HAP-1 (cell line): ENCODE measurements at regions not wholly inside any gene's neighbourhood (a gene's known extent, or its start where the extent isn't known, plus 50 kb on each side); places are given as distances from the start of the nearest gene placed in this dataset.

Source experiments
- DNase-seq, 2 experiments: peaks; one replicate each; pipeline ENCODE4 v3.0.0-alpha.2; 2016 to 2020; ENCODE audit warnings: low spot score in 2 of 2
- H3K27me3 ChIP-seq: fragments of 250-450 bp; sonication (Bioruptor Pico); 2 replicates; pipeline ENCODE4 v1.5.1; 2020; ENCODE audit warnings: low read depth, mild to moderate bottlenecking, moderate library complexity
- H3K36me3 ChIP-seq: fragments of 250-450 bp; sonication (Bioruptor Pico); replicated peaks from 2 replicates; pipeline ENCODE4 v1.5.1; 2020; ENCODE audit warnings: mild to moderate bottlenecking
- H3K4me1 ChIP-seq: fragments of 250-450 bp; sonication (Bioruptor Pico); 2 replicates; pipeline ENCODE4 v1.5.1; 2020; ENCODE audit warnings: mild to moderate bottlenecking
- H3K4me3 ChIP-seq: fragments of 250-450 bp; sonication (Bioruptor Pico); 2 replicates; pipeline ENCODE4 v1.5.1; 2020; ENCODE audit warnings: mild to moderate bottlenecking, moderate library complexity
- H3K9me3 ChIP-seq: fragments of 250-450 bp; sonication (Bioruptor Pico); 2 replicates; pipeline ENCODE4 v1.5.1; 2020; ENCODE audit warnings: mild to moderate bottlenecking, moderate library complexity
- in situ Hi-C: fragments of 300-500 bp; cut with MboI; formaldehyde crosslinking; loops from 3 replicates; pipeline ENCODE4 v1.14.3; 2020; ENCODE audit warnings: low sequenced_read_pairs, inconsistent platforms, mixed read lengths

DNA sequence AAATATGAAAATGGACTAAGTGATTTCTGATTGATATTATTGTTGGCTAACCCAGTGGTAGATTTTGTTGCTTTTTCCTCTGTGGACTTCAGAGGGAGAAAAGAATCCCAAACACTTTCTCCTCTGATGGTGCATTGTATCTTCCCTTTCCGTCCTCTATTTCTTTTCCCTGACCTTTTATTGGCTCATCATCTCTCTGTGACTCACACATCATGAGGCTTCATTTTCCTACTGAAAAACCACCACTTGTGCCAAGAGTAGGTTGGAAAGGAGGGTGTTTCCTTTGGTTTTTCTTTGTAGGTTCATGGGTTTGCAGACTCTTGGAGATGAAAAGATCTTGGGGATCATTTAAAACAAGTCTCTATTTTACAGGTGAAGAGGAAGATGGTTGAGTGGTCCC, 311.7 kb upstream of the JAG1 start:
- DNase-seq, result no peak

DNA sequence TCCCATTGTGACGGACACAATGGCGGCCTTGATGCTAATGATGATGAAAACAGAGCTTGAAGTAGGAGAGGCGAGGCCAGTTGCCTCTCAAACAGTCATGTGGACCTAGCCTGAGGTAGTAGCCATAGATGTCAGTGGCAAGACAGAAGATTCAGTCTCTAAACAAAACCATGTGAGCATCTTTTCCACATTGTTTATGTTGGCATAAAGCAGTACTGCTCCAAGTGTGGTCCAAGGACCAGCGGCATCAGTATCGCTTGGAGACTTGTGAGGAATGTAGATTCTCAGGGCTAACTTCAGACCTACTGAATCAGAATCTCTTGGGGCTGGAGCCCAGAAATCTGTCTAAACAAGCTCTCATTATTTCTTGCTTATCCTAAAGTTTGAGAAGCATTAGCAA, 312.8 kb upstream of the JAG1 start:
- no peak overlapping the region for H3K4me3 ChIP-seq
- H3K9me3 ChIP-seq, result no peaks in the 10 kb centered on the region
- no peaks in the 10 kb centered on the region for H3K36me3 ChIP-seq
- DNase-seq, result no peak
- 0 out of 2 replicates have a peak, but pooled peaks cover 2% of the 10 kb centered on the region for H3K27me3 ChIP-seq
- H3K4me1 ChIP-seq, result no peaks in the 10 kb centered on the region
- in situ Hi-C loops, result no loop called here

More for the DNA sequence above, 311.7 kb upstream of the JAG1 start:
- Histone ChIP-seq H3K4me3 (no peak overlapping the region), H3K27me3 (0 out of 2 replicates have a peak, but pooled peaks cover 2% of the 10 kb centered on the region), H3K9me3 (no peaks in the 10 kb centered on the region), H3K4me1 (no peaks in the 10 kb centered on the region), H3K36me3 (no peaks in the 10 kb centered on the region)
- in situ Hi-C loops, result no loop called here

DNA sequence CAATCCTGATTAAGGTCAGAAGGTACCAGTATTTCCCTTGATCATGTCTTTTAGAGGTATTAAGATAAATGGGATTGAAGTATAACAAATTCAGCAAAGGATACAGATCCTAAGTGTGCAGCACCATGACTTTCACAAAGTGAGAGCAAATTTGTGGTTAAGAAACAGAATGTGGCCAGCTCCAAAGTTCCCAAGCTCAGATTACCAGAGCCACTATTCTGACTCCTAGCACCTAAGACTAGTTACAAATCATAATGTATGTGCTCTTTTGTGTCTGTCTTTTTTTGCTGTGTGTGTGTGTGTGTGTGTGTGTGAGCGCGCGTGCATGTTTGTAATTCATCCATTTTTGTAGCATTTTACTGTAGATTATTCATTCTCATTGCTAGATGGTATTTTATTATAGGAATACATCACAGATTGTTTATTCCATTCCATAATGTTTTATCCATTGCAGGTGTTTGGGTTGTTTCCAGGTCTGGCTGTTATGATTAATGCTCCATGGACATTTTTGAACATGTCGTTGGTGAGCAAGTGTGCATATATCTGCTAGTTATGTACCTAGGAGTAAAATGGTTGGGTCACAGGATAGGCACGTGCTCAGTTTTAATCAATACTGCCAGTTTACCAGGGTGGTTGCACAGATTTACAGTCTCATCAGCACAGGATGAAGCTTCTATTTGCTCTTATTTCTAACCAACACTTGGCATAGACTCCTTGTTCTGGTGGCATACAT, 314.0 kb upstream of the JAG1 start:
- DNase-seq, result no peak
- Histone ChIP-seq H3K4me3 (no peak overlapping the region), H3K9me3 (no peaks in the 10 kb centered on the region), H3K36me3 (no peaks in the 10 kb centered on the region), H3K4me1 (no peaks in the 10 kb centered on the region), H3K27me3 (0 out of 2 replicates have a peak, but pooled peaks cover 2% of the 10 kb centered on the region)
- in situ Hi-C loops, result no loop called here

DNA sequence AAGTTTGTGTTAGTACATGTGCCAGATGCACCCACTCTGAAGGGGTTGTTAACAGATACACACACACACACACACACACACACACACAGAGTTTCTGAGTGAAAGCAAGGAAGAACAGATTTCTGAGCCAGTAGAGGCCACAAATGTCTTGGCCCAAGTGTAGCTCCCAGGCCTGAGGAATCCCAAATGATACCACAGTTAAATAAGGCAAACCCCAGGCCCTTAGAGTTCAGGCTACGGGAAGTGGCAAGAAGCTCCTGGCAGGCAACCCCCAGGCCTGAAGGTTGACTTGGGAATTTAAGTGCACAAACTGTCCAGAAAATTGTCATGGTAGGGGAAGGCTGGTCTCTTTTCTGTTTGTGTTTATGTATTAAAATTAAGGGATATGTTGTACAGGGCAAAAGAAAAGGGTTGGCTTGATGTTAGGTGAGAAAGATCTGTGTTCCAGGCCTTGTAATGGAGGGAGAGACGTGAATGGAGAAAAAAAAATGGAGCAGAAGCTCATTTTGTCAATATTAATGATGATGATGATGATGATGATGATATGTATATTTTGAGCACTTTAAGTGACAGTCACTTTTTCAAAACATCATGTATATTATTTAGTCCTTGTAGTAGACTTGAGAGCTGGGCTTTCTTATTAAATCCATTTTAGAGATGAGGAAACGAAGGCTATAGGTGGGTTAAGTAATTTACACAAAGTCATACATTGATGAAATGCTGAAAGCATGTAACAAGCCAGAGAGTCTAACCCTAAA, 317.0 kb upstream of the JAG1 start:
- Histone ChIP-seq H3K4me3 (no peak overlapping the region), H3K9me3 (no peaks in the 10 kb centered on the region), H3K36me3 (no peaks in the 10 kb centered on the region), H3K4me1 (no peaks in the 10 kb centered on the region), H3K27me3 (0 out of 2 replicates have a peak, but pooled peaks cover 2% of the 10 kb centered on the region)
- in situ Hi-C loops, result no loop called here
- DNase-seq, result no peak

DNA sequence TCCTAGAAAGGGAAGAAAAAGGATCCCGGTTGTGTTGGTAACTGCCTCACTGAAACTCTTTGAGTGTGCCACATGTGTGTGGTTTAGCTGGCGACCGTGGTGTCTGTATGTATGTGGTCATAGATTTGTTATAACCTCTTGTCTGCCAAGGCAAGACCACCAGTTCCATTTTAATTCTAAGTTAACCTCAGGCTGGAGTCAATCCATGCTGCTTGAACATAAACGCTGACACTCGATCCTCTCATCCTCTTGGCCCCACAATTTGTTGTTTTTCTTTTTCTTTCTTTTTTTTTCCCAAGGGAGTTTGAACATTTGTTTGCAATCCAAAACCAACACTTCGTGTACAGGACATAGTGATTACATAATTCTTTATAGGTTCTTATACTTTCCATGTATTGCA, 318.9 kb upstream of the JAG1 start:
- in situ Hi-C loops, result no loop called here

DNA sequence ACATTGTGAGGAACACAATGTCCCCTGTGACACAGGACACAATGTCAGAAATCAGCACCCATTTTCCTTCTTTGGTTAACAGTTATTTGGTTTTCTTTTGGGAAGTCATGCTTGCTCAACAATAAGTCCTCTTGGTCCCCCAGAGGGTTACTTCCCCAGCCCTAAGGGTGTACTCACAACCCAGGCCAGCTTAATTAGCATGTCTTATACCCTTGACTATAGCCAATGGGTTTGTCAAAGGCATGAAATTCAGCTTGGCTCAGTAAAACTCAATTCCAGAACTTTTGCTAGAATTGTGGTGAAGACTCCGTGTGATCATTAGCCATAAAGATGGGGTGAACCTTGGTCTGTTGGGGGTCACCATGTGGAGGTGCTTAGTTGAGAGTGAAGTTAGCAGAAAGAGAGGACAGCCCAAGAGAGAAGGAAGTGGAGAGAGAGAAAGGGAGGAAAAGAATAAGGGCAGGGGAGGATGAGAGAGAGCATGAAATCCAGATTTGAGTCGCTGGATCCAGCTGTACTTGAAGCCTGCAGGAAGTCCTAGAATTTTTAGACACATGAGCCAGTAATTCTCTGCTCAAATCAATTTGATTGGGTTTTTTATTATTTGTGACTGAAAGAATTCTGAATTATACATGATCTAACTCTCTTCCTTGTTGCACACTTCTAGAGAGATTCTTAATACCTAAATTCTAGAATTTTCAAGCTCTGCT, 321.3 kb upstream of the JAG1 start:
- no peak overlapping the region for H3K4me3 ChIP-seq
- DNase-seq, result no peak
- H3K27me3 ChIP-seq, result no peaks in the 10 kb centered on the region
- no peaks in the 10 kb centered on the region for H3K9me3 ChIP-seq
- in situ Hi-C loops, result no loop called here
- H3K36me3 ChIP-seq, result no peaks in the 10 kb centered on the region
- H3K4me1 ChIP-seq, result no peaks in the 10 kb centered on the region

More for the DNA sequence above, 318.9 kb upstream of the JAG1 start:
- 0 out of 2 replicates have a peak, but pooled peaks cover 2% of the 10 kb centered on the region for H3K27me3 ChIP-seq
- H3K4me1 ChIP-seq, result no peaks in the 10 kb centered on the region
- H3K36me3 ChIP-seq, result no peaks in the 10 kb centered on the region
- H3K9me3 ChIP-seq, result no peaks in the 10 kb centered on the region
- no peak for DNase-seq
- H3K4me3 ChIP-seq, result no peak overlapping the region

DNA sequence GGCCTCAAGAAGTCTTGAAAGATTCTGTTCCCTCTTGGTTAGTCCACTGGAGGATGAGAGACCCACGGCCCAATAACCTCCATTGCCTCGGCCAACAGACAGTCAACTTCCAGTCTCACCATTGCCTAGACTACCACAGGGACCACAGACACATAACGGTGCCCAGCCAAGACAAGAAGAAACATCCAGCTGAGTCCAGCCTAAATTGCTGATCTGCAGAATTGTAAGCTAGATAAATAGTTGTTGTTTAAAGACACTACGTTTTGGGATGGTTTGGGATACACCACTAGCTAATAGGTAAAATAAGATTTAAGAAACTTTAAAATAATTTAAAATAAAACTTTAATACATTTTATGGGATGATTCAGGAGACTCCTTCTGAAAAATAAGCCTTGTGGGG, 324.7 kb upstream of the JAG1 start:
- Histone ChIP-seq H3K36me3 (no peaks in the 10 kb centered on the region), H3K4me1 (no peaks in the 10 kb centered on the region), H3K4me3 (no peak overlapping the region), H3K9me3 (no peaks in the 10 kb centered on the region), H3K27me3 (no peaks in the 10 kb centered on the region)
- DNase-seq, result no peak
- in situ Hi-C loops, result no loop called here

DNA sequence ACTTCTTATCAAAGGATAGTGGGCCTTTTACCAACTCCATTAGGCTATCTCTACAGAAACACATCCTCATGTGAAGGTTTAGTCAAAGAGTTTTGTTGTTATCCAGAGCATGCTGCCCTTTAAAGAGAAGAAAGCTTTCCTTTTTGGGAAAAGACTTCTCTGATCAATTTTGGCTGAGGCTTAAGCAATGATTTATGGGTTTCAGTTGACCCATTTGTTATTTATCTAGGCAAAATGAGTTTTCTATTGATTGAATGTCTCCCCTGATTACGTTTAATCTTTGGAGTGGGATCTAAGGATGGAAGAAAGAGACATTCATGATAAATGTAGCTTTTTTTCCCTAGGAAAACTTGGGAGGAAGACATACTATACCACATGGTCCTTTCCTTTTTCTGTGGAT, 326.6 kb upstream of the JAG1 start:
- H3K27me3 ChIP-seq, result no peaks in the 10 kb centered on the region
- no peak overlapping the region for H3K4me3 ChIP-seq
- in situ Hi-C loops, result no loop called here
- H3K36me3 ChIP-seq, result no peaks in the 10 kb centered on the region
- no peaks in the 10 kb centered on the region for H3K9me3 ChIP-seq
- no peaks in the 10 kb centered on the region for H3K4me1 ChIP-seq
- DNase-seq, result no peak

DNA sequence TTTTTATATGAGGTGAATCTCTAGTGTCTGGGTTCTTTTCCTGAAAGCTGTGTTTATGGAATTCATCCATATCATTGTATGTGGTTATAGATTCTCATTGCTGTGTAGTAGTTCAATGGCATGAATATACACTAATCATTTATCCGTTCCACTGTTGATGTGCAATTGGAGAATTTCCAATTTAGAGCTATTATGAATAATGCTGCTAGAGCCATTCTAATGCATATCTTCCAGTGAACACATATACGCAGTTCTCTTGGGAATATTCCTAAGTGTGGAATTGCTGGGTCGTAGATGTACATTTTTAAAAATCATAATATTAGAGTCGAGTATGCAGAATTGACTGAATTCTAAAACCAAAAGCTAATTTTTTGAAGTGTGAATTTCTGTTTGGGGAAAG, 327.5 kb upstream of the JAG1 start:
- DNase-seq, result no peak
- H3K4me1 ChIP-seq, result no peaks in the 10 kb centered on the region
- H3K27me3 ChIP-seq, result no peaks in the 10 kb centered on the region
- in situ Hi-C loops, result no loop called here
- no peaks in the 10 kb centered on the region for H3K36me3 ChIP-seq
- H3K9me3 ChIP-seq, result no peaks in the 10 kb centered on the region
- H3K4me3 ChIP-seq, result no peak overlapping the region

DNA sequence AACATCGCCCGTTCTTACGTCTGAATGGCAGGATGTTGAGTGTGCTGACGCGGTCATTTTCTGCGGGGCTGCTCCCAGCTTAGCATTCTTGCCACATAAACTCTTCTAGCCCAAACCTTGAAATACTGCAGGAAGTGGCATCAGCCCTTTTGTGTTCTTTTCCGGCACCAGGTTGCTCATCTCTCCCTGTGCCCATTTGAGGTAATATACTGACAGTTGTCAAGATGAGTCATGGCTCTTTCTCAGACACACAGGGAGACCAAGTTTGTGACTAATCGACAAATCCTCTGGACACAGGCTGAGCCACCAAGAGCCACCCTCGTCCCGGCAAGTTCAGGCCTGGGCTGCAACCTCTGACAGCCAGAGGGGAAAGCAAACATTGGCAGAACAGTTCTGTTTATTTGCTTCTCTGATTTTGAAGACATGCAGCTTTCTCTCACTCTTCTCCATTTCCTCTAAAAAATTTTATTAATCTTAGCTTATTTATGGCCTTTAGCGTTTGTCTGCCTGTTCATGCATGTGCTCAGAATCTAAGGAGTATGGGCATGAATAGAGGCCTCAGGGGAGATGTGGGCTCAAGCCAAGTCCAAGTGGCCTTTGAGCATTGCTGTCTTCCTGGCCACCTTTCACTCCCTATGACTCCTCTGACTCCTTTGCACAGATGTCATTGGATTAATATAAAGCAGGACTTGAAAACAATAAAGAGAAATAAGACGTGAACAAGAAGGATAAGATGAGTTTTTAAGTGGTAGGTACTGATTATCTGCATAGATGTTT, 328.2 kb upstream of the JAG1 start:
- no peaks in the 10 kb centered on the region for H3K27me3 ChIP-seq
- no peak overlapping the region for H3K4me3 ChIP-seq
- H3K36me3 ChIP-seq, result no peaks in the 10 kb centered on the region
- DNase-seq, result no peak
- in situ Hi-C loops, result no loop called here
- no peaks in the 10 kb centered on the region for H3K4me1 ChIP-seq
- H3K9me3 ChIP-seq, result no peaks in the 10 kb centered on the region

DNA sequence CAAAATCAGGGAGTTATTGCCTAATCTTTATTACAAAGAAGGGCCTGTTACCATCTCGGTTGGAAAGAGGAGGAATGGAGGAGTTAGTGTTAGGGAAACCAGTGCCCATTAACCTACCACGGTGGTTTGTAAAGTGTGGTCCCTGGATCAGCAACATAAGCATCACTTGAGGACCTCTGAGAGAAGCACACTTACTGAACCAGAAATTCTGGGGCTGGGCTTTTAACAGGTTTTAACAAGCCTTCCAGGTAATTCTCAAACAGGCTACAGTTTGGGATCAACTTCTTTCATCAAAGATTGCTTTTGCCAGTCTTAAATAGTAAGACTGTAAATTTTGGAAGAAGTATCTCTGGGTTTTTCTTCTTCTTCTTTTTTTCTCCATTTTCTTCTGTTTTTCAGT, 329.5 kb upstream of the JAG1 start:
- Histone ChIP-seq H3K4me1 (no peaks in the 10 kb centered on the region), H3K4me3 (no peak overlapping the region), H3K36me3 (no peaks in the 10 kb centered on the region), H3K27me3 (no peaks in the 10 kb centered on the region), H3K9me3 (no peaks in the 10 kb centered on the region)
- in situ Hi-C loops, result no loop called here
- DNase-seq, result no peak

DNA sequence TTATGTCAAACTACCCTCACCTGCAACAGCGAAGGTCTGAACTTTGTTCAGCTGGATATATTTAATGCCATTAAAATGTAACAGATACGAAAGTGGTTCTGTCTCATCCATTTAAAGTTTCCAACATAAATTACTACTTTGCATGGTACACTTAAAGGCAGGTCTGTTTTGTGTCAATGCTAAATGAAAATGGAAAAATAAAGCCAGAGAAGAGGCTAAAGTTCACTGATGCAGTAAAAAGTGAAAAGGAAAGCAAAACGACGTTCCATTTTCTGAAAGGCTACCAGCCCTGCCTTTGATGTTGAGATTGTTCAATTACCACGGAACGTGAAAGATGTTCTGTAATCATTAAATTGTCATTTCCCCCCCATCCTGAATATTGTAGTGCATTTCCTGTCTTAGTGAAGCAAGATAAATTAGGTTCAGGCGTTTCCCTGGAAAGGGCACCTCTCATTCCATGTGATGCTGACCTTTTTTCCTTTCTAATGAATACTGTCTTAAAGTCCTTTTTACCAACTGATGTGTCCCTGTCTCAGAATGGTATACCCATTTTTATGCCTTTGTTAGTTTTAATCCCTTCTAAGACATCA, 334.7 kb upstream of the JAG1 start:
- H3K4me1 ChIP-seq, result no peaks in the 10 kb centered on the region
- in situ Hi-C loops, result no loop called here
- H3K4me3 ChIP-seq, result no peak overlapping the region

DNA sequence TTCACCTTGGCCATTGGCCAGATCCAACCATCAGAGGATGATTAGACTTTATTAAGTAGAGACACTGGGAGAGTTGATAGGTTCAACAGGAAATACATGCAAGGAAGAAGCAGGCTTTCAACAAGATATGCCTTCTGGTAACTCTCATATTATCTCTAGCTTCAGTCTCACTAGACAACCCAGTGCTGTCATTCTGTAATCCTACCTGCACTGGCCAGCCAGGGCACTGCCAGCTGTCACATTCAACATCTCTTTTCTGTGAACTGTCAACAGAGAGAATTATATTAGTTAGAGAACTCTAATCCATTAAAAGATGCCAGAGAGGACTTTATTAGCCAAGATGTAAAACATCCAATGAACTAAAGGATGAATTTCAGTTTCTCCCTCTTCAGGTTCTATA, 337.9 kb upstream of the JAG1 start:
- Histone ChIP-seq H3K36me3 (no peaks in the 10 kb centered on the region), H3K27me3 (peaks cover 6% of the 10 kb centered on the region; the same call in 1 of the 2 replicates)
- in situ Hi-C loops, result no loop called here

More for the DNA sequence above, 334.7 kb upstream of the JAG1 start:
- Histone ChIP-seq H3K9me3 (no peaks in the 10 kb centered on the region), H3K27me3 (peaks cover 3% of the 10 kb centered on the region; the same call in 1 of the 2 replicates), H3K36me3 (no peaks in the 10 kb centered on the region)
- DNase-seq, result no peak

More for the DNA sequence above, 337.9 kb upstream of the JAG1 start:
- Histone ChIP-seq H3K4me3 (no peak overlapping the region), H3K4me1 (no peaks in the 10 kb centered on the region), H3K9me3 (no peaks in the 10 kb centered on the region)
- DNase-seq, result no peak
